ENCODE measurements at regions not wholly inside any gene's neighbourhood (a gene's known extent, or its start where the extent isn't known, plus 50 kb on each side); places are given as distances from the start of the nearest gene placed in this dataset.

- TF ChIP-seq CTCF (IDR thresholded peaks at IDR 0.05; ENCODE audit: low read length) (no peak), EZH2phosphoT487 (IDR thresholded peaks at IDR 0.05; ENCODE audit: low read length) (no peak), EZH2 (optimal IDR thresholded peaks at IDR 0.05; ENCODE audit: low read depth, low read length) (no peak)
Observed at GRCh38 chr6:66265737-66266136, 558.7 kb upstream of the EYS start.
